Fibroblast of pulmonary artery (primary cell): ENCODE measurements at regions not wholly inside any gene's neighbourhood (a gene's known extent, or its start where the extent isn't known, plus 50 kb on each side); places are given as distances from the start of the nearest gene placed in this dataset.
"Not testable (repeated sequence)": the region's sequence is repeated elsewhere in the genome, so short reads cannot be mapped to it uniquely, and the experiment has no call there.

Experiments
- DNase-seq: peaks from one replicate; pipeline ENCODE4 v3.0.0-alpha.2; 2010; ENCODE audit warnings: low read depth
- H3K4me3 ChIP-seq: replicated peaks from 2 replicates; pipeline ENCODE4 v1.5.1; 2011; ENCODE audit warnings: low read depth, mild to moderate bottlenecking, control low read depth, low read length, moderate library complexity
- CTCF ChIP-seq: IDR thresholded peaks from 2 replicates; pipeline ENCODE4 v1.5.1; 2011; ENCODE audit warnings: mild to moderate bottlenecking, control low read depth, low read length, inconsistent platforms; ENCODE audit errors: missing control alignments

DNA sequence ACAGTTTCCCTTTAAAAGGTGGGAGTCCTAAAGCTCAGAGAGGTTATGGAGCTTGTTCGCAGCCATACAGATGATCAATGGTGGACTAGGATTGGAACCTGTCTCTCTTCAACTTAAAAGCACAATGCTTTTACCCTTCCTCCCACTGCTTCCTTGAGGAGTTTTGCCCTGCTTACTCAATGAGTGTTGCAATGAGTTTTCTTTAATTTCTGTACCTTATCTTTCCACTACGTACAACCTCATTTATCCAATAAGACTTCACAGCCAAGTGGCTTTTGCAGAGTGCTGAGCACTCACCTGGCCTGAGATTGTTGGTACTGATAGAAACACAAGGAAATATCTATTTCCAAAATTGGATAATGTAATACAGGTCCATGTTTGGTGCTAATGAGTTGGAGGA lies 64.7 kb upstream of the ANKRD55 start:
- no peak for TF ChIP-seq CTCF
- DNase-seq: peak; percentile 45
- no peak overlapping the region for H3K4me3 ChIP-seq

DNA sequence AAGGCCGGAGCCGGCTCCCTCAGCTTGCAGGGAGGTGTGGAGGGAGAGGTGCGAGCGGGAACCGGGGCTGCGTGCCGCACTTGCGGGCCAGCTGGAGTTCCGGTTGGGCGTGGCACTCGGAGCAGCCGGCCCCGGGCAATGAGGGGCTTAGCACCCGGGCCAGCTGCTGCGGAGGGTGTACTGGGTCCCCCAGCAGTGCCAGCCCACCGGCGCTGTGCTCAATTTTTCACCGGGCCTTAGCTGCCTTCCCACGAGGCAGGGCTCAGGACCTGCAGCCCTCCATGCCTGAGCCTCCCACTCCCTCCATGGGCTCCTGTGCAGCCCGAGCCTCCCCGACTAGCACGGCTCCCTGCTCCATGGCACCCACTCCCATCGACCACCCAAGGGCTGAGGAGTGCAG lies 62.2 kb upstream of the ANKRD55 start:
- DNase-seq, H3K4me3 ChIP-seq: not testable (repeated sequence)

DNA sequence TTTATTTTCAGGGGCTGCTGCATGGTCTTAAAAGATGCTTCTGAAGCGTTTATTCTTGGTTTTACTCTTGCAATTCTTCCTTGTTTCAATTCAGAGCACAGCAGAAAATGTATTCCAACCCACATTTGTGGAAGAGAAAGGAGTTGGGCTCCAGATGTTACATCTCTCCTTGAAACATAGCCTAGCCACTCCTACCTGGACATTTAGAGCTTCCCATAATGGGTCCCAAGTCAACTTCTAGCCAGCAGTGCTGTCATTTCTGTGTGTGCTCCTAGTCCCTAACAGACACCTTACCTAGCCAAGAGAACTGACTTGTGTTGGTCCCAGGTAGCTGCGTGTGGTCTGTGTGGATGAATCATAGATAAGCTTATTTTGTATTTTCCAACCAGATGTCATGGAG lies 61.2 kb upstream of the ANKRD55 start:
- DNase-seq: no peak
- no peak overlapping the region for H3K4me3 ChIP-seq
- no peak for TF ChIP-seq CTCF

DNA sequence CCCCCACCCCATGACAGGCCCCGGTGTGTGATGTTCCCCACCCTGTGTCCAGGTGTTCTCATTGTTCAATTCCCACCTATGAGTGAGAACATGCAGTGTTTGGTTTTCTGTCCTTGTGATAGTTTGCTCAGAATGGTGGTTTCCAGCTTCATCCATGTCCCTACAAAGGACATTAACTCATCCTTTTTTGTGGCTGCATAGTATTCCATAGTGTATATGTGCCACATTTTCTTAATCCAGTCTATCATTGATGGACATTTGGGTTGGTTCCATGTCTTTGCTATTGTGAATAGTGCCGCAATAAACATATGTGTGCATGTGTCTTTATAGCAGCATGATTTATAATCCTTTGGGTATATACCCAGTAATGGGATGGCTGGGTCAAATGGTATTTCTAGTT lies 59.7 kb upstream of the ANKRD55 start:
- H3K4me3 ChIP-seq, DNase-seq: not testable (repeated sequence)

DNA sequence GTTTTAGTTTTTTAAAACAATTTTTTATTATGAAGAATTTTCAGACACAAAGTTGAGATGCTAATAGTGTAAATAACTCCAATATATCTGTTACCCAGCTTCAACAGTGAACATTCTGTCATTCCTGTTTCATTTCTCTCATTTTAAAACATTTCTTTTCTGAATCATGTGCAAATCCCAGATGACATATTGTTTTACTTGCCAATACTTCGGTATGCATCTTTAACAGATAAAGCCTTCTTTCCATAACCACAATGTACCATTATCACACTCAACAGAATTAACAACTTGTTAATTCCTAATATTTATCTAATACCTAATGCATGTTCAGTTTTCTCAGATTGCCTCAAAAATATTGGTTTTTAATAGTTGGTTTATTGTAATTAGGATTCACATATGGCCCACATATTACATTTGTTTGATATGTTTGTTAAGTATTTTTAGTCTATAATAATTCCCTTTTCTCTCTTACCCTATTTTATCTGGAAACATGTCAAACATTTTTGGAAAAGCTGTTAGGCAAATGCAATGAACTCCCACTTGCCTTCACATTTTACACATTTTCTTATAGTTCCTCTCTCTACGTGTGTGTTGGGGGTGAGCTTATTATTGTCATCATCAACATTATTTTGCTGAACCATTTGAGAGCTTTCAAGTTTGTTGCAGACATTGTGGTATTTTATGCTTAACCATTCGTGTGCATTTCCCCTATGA lies 58.7 kb upstream of the ANKRD55 start:
- DNase-seq: no peak
- H3K4me3 ChIP-seq: no peak overlapping the region
- TF ChIP-seq CTCF: no peak

DNA sequence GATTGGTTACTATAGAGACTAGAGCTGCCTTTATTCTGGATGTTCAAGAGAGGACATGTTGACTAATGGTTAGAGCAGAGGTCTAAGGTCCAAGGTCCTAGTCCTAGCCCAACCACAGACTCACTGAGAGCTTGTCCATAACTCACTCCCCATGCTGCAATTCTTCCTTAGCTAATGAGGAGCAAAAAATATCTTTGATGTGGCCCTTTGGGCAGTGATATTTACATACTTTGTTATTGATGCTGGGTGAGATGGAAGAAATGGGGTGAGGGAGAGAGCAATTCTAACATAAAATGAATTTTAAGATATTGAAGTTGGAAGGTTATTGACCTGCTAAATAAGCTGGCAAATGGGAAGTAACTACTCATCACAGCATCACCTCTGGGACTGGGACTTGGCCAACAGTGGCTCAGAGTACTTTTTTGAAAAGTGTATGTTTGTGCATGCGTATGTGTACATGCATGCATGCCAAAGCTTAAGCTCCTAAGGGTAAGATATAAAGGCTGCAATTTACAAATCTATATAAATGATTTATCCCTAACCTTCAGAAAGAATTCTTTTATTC lies 58.0 kb upstream of the ANKRD55 start:
- TF ChIP-seq CTCF: no peak
- H3K4me3 ChIP-seq: no peak overlapping the region
- no peak for DNase-seq

- no peak for DNase-seq
- TF ChIP-seq CTCF: no peak
- no peak overlapping the region for H3K4me3 ChIP-seq
Observed at GRCh38 chr5:56290378-56291078, 57.4 kb upstream of the ANKRD55 start.

- H3K4me3 ChIP-seq: no peak overlapping the region
- TF ChIP-seq CTCF: no peak
- no peak for DNase-seq
Observed at GRCh38 chr5:56289602-56289987, 56.5 kb upstream of the ANKRD55 start.
